ENCODE measurements at regions not wholly inside any gene's neighbourhood (a gene's known extent, or its start where the extent isn't known, plus 50 kb on each side); places are given as distances from the start of the nearest gene placed in this dataset.

GRCh38 chr9:121568343-121569265 is 69.0 kb upstream of the GGTA1 start:
- no peak for DNase-seq (ENCODE audit: low read depth in 1 of 2, low spot score in 1 of 2)
- no peak for TF ChIP-seq POLR2AphosphoS5 (IDR thresholded peaks at IDR 0.05; ENCODE audit: low read depth)
- TF ChIP-seq SPI1 (IDR thresholded peaks at IDR 0.05; ENCODE audit: borderline replicate concordance, low read depth), result no peak
- TF ChIP-seq GABPA (IDR thresholded peaks at IDR 0.05; ENCODE audit: low read depth), result no peak
- no peak for TF ChIP-seq CTCF (IDR thresholded peaks at IDR 0.05; ENCODE audit: insufficient read depth, low read length)
- no peak for TF ChIP-seq REST (IDR thresholded peaks at IDR 0.05; ENCODE audit: insufficient replicate concordance, low read depth)
- H3K27ac ChIP-seq (replicated peaks), result no peak overlapping the region
- H3K4me3 ChIP-seq (replicated peaks; ENCODE audit: insufficient read depth, low read length), result no peak overlapping the region
- no peaks in the 10 kb centered on the region for H3K27me3 ChIP-seq (ENCODE audit: insufficient read depth, poor library complexity, severe bottlenecking)

- TF ChIP-seq POLR2AphosphoS5 (IDR thresholded peaks at IDR 0.05; ENCODE audit: low read depth) (no peak), CTCF (IDR thresholded peaks at IDR 0.05; ENCODE audit: insufficient read depth, low read length) (no peak), REST (IDR thresholded peaks at IDR 0.05; ENCODE audit: insufficient replicate concordance, low read depth) (no peak), GABPA (IDR thresholded peaks at IDR 0.05; ENCODE audit: low read depth) (no peak), SPI1 (IDR thresholded peaks at IDR 0.05; ENCODE audit: borderline replicate concordance, low read depth) (no peak)
- H3K4me3 ChIP-seq (replicated peaks; ENCODE audit: insufficient read depth, low read length), result no peak overlapping the region
- H3K27ac ChIP-seq (replicated peaks), result no peak overlapping the region
- no peaks in the 10 kb centered on the region for H3K27me3 ChIP-seq (ENCODE audit: insufficient read depth, poor library complexity, severe bottlenecking)
- no peak for DNase-seq (ENCODE audit: low read depth in 1 of 2, low spot score in 1 of 2)
Measured at GRCh38 chr9:121569266-121569648, 69.6 kb upstream of the GGTA1 start.

- TF ChIP-seq CTCF (IDR thresholded peaks at IDR 0.05; ENCODE audit: insufficient read depth, low read length) (no peak), REST (IDR thresholded peaks at IDR 0.05; ENCODE audit: insufficient replicate concordance, low read depth) (no peak), GABPA (IDR thresholded peaks at IDR 0.05; ENCODE audit: low read depth) (no peak), POLR2AphosphoS5 (IDR thresholded peaks at IDR 0.05; ENCODE audit: low read depth) (no peak), SPI1 (IDR thresholded peaks at IDR 0.05; ENCODE audit: borderline replicate concordance, low read depth) (no peak)
- Histone ChIP-seq H3K27me3 (ENCODE audit: insufficient read depth, poor library complexity, severe bottlenecking) (no peaks in the 10 kb centered on the region), H3K27ac (replicated peaks) (no peak overlapping the region), H3K4me3 (replicated peaks; ENCODE audit: insufficient read depth, low read length) (no peak overlapping the region)
- DNase-seq (ENCODE audit: low read depth in 1 of 2, low spot score in 1 of 2), result no peak
Measured at GRCh38 chr9:121572581-121572980, 72.9 kb upstream of the GGTA1 start.

All from HL-60 (cell line).